GM23338 (cell line): ENCODE measurements at regions not wholly inside any gene's neighbourhood (a gene's known extent, or its start where the extent isn't known, plus 50 kb on each side); places are given as distances from the start of the nearest gene placed in this dataset.

ENCODE experiments used
- ATAC-seq: fragments of 200-7000 bp; cut with Tn5 transposase; 3 replicates; pipeline ENCODE4 v1.9.1; 2020
- DNase-seq: peaks from one replicate; pipeline ENCODE4 v3.0.0-alpha.2; 2015; ENCODE audit warnings: low spot score
- H2AFZ ChIP-seq: fragments of 200-600 bp; sonication (generic); 2 replicates; pipeline ENCODE4 v1.8.0; 2016; ENCODE audit warnings: antibody characterized with exemption, mild to moderate bottlenecking, moderate library complexity
- H3F3A ChIP-seq: fragments of 200-600 bp; sonication (generic); replicated peaks from 2 replicates; pipeline ENCODE4 v1.8.0; 2017; ENCODE audit warnings: antibody characterized with exemption, mixed run types, low read depth
- H3K27ac ChIP-seq: fragments of 200-600 bp; sonication (generic); 2 replicates; pipeline ENCODE4 v1.6.1; 2016; ENCODE audit warnings: low read depth
- H3K27me3 ChIP-seq: fragments of 200-600 bp; sonication (generic); 2 replicates; pipeline ENCODE4 v1.8.0; 2016; ENCODE audit warnings: mild to moderate bottlenecking, mixed run types, moderate library complexity; ENCODE audit not compliant: insufficient read depth
- H3K36me3 ChIP-seq: fragments of 200-600 bp; sonication (generic); 2 replicates; pipeline ENCODE4 v1.8.0; 2016; ENCODE audit warnings: mild to moderate bottlenecking; ENCODE audit not compliant: insufficient read depth
- H3K4me1 ChIP-seq: fragments of 200-600 bp; sonication (generic); 2 replicates; pipeline ENCODE4 v1.8.0; 2016; ENCODE audit warnings: mild to moderate bottlenecking, moderate library complexity; ENCODE audit not compliant: insufficient read depth
- H3K4me2 ChIP-seq: fragments of 200-600 bp; sonication (generic); 2 replicates; pipeline ENCODE4 v1.7.1; 2017; ENCODE audit warnings: mixed run types
- H3K4me3 ChIP-seq: fragments of 200-600 bp; sonication (generic); 2 replicates; pipeline ENCODE4 v1.6.1; 2016; ENCODE audit warnings: mixed run types
- H3K79me2 ChIP-seq: fragments of 200-600 bp; sonication (generic); replicated peaks from 2 replicates; pipeline ENCODE4 v1.8.0; 2017; ENCODE audit warnings: mild to moderate bottlenecking; ENCODE audit not compliant: insufficient read depth
- H3K9me2 ChIP-seq: fragments of 200-600 bp; sonication (generic); 2 replicates; pipeline ENCODE4 v1.8.0; 2017; ENCODE audit not compliant: insufficient read depth
- H4K20me1 ChIP-seq: fragments of 200-600 bp; sonication (generic); replicated peaks from 2 replicates; pipeline ENCODE4 v1.8.0; 2017; ENCODE audit warnings: mild to moderate bottlenecking; ENCODE audit not compliant: insufficient read depth
- H3K27ac Mint-ChIP-seq: 2 replicates; pipeline ENCODE4 v1.8.0; 2020; ENCODE audit warnings: inconsistent platforms, mild to moderate bottlenecking, moderate library complexity, mixed read lengths
- H3K27me3 Mint-ChIP-seq: 3 replicates; pipeline ENCODE4 v1.8.0; 2022; ENCODE audit warnings: low read depth, mild to moderate bottlenecking, moderate library complexity, mixed read lengths, inconsistent platforms; ENCODE audit not compliant: insufficient read depth, poor library complexity
- H3K36me3 Mint-ChIP-seq: 3 replicates; pipeline ENCODE4 v1.8.0; 2021; ENCODE audit warnings: low read depth, mild to moderate bottlenecking, inconsistent platforms, moderate library complexity, mixed read lengths
- H3K4me1 Mint-ChIP-seq: 3 replicates; pipeline ENCODE4 v1.8.0; 2020; ENCODE audit warnings: mild to moderate bottlenecking, inconsistent platforms, mixed read lengths
- H3K4me3 Mint-ChIP-seq: 3 replicates; pipeline ENCODE4 v1.8.0; 2021; ENCODE audit warnings: moderate library complexity, mild to moderate bottlenecking, inconsistent platforms, mixed read lengths
- H3K9me3 Mint-ChIP-seq: 3 replicates; pipeline ENCODE4 v1.8.0; 2020; ENCODE audit warnings: moderate library complexity, mild to moderate bottlenecking, inconsistent platforms, mixed read lengths
- EZH2 ChIP-seq: fragments of 200-600 bp; sonication (generic); IDR thresholded peaks from one replicate; pipeline ENCODE4 v1.8.0; 2017; ENCODE audit warnings: antibody characterized with exemption, mild to moderate bottlenecking, low read depth; ENCODE audit not compliant: unreplicated experiment
- JUNB ChIP-seq: IDR thresholded peaks from one replicate; pipeline ENCODE4 v1.6.1; 2016; ENCODE audit warnings: antibody characterized with exemption; ENCODE audit not compliant: unreplicated experiment
- NANOG ChIP-seq: IDR thresholded peaks from 2 replicates; pipeline ENCODE4 v1.6.1; 2016; ENCODE audit warnings: antibody characterized with exemption, borderline replicate concordance
- POLR2AphosphoS5 ChIP-seq: IDR thresholded peaks from 2 replicates; pipeline ENCODE4 v1.6.1; 2016; ENCODE audit warnings: antibody characterized with exemption, low read depth
- STAT1 ChIP-seq: IDR thresholded peaks from one replicate; pipeline ENCODE4 v1.6.1; 2016; ENCODE audit warnings: antibody characterized with exemption; ENCODE audit not compliant: unreplicated experiment
- ZNF114 ChIP-seq: fragments of 250-450 bp; sonication (Bioruptor Pico); IDR thresholded peaks from 2 replicates; pipeline ENCODE4 v1.5.0; 2020; ENCODE audit warnings: mild to moderate bottlenecking, moderate library complexity
- ZNF331 ChIP-seq: fragments of 250-450 bp; sonication (Bioruptor Pico); IDR thresholded peaks from 2 replicates; pipeline ENCODE4 v1.5.0; 2020; ENCODE audit warnings: low read depth, mild to moderate bottlenecking, moderate library complexity
- TF ChIP-seq, protein P1 (sequence below): IDR thresholded peaks from one replicate; pipeline ENCODE4 v1.6.1; 2018; ENCODE audit warnings: antibody characterized with exemption; ENCODE audit not compliant: unreplicated experiment
- TF ChIP-seq, protein P2 (sequence below): fragments of 250-450 bp; sonication (Bioruptor Pico); IDR thresholded peaks from 2 replicates; pipeline ENCODE4 v1.5.0; 2020; ENCODE audit warnings: mild to moderate bottlenecking, moderate library complexity

DNA sequence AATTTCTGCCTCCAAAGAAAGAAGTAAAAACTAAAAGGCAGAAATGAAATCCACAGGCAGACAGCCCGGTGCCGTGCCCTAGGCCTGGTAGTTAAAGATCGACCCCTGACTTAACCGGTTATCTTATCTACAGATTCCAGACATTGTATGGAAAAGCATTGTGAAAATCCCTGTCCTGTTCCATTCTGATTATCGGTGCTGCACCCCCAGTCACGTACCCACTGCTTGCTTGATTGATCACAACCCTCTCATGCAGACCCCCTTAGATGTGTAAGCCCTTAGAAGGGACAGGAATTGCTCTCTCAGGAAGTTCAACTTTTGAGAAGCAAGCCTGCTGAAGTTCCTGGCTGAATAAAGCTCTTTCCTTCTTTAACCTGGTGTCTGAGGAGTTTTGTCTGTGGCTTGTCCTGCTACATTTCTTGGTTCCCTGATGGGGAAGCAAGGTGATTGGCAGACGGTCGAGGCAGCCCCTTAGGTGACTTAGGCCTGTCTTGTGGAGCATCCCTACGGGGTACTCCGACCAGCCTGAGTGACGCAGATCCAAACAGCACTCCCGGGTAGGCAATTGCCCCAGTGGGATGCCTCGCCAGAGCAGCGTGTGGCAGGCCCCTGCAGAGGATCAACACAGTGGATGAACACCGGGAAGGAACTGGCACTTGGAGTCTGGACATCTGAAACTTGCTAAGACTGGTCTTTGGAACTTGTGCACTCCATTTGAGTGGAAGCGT lies 111.2 kb upstream of the PPM1J start:
- Histone ChIP-seq H4K20me1 (no peaks in the 10 kb centered on the region), H3K4me3 (no peak overlapping the region), H3K9me2 (peaks cover 7% of the 10 kb centered on the region), H3K36me3 (0 out of 2 replicates have a peak, but pooled peaks cover 3% of the 10 kb centered on the region), H3F3A (peaks cover 7% of the 10 kb centered on the region; the same call in 1 of the 2 replicates), H3K4me2 (peak overlapping the region; percentile 72), H3K27ac (peak overlapping the region; percentile 97), H3K79me2 (peaks cover 20% of the 10 kb centered on the region), H2AFZ (no peak overlapping the region), H3K4me1 (peaks cover 49% of the 10 kb centered on the region), H3K27me3 (no peaks in the 10 kb centered on the region)
- Mint-ChIP-seq H3K9me3 (peaks cover 23% of the 10 kb centered on the region), H3K36me3 (peaks cover 24% of the 10 kb centered on the region), H3K4me3 (no peak overlapping the region; the same call in 2 of the 3 replicates), H3K4me1 (peaks cover 47% of the 10 kb centered on the region), H3K27me3 (peaks cover 9% of the 10 kb centered on the region), H3K27ac (peak overlapping the region; percentile 68; the same call in 1 of the 2 replicates)
- ATAC-seq (peak; percentile 58), DNase-seq (no peak)
- no peak for TF ChIP-seq ZNF331 (CRISPR knock-in tag)
- TF ChIP-seq STAT1 = no peak
- no peak for TF ChIP-seq POLR2AphosphoS5
- TF ChIP-seq ZNF114 (CRISPR knock-in tag) = no peak
- no peak for TF ChIP-seq EZH2
- TF ChIP-seq, protein P1, sequence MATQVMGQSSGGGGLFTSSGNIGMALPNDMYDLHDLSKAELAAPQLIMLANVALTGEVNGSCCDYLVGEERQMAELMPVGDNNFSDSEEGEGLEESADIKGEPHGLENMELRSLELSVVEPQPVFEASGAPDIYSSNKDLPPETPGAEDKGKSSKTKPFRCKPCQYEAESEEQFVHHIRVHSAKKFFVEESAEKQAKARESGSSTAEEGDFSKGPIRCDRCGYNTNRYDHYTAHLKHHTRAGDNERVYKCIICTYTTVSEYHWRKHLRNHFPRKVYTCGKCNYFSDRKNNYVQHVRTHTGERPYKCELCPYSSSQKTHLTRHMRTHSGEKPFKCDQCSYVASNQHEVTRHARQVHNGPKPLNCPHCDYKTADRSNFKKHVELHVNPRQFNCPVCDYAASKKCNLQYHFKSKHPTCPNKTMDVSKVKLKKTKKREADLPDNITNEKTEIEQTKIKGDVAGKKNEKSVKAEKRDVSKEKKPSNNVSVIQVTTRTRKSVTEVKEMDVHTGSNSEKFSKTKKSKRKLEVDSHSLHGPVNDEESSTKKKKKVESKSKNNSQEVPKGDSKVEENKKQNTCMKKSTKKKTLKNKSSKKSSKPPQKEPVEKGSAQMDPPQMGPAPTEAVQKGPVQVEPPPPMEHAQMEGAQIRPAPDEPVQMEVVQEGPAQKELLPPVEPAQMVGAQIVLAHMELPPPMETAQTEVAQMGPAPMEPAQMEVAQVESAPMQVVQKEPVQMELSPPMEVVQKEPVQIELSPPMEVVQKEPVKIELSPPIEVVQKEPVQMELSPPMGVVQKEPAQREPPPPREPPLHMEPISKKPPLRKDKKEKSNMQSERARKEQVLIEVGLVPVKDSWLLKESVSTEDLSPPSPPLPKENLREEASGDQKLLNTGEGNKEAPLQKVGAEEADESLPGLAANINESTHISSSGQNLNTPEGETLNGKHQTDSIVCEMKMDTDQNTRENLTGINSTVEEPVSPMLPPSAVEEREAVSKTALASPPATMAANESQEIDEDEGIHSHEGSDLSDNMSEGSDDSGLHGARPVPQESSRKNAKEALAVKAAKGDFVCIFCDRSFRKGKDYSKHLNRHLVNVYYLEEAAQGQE = no peak
- TF ChIP-seq JUNB = no peak
- TF ChIP-seq NANOG = no peak
- TF ChIP-seq, protein P2, sequence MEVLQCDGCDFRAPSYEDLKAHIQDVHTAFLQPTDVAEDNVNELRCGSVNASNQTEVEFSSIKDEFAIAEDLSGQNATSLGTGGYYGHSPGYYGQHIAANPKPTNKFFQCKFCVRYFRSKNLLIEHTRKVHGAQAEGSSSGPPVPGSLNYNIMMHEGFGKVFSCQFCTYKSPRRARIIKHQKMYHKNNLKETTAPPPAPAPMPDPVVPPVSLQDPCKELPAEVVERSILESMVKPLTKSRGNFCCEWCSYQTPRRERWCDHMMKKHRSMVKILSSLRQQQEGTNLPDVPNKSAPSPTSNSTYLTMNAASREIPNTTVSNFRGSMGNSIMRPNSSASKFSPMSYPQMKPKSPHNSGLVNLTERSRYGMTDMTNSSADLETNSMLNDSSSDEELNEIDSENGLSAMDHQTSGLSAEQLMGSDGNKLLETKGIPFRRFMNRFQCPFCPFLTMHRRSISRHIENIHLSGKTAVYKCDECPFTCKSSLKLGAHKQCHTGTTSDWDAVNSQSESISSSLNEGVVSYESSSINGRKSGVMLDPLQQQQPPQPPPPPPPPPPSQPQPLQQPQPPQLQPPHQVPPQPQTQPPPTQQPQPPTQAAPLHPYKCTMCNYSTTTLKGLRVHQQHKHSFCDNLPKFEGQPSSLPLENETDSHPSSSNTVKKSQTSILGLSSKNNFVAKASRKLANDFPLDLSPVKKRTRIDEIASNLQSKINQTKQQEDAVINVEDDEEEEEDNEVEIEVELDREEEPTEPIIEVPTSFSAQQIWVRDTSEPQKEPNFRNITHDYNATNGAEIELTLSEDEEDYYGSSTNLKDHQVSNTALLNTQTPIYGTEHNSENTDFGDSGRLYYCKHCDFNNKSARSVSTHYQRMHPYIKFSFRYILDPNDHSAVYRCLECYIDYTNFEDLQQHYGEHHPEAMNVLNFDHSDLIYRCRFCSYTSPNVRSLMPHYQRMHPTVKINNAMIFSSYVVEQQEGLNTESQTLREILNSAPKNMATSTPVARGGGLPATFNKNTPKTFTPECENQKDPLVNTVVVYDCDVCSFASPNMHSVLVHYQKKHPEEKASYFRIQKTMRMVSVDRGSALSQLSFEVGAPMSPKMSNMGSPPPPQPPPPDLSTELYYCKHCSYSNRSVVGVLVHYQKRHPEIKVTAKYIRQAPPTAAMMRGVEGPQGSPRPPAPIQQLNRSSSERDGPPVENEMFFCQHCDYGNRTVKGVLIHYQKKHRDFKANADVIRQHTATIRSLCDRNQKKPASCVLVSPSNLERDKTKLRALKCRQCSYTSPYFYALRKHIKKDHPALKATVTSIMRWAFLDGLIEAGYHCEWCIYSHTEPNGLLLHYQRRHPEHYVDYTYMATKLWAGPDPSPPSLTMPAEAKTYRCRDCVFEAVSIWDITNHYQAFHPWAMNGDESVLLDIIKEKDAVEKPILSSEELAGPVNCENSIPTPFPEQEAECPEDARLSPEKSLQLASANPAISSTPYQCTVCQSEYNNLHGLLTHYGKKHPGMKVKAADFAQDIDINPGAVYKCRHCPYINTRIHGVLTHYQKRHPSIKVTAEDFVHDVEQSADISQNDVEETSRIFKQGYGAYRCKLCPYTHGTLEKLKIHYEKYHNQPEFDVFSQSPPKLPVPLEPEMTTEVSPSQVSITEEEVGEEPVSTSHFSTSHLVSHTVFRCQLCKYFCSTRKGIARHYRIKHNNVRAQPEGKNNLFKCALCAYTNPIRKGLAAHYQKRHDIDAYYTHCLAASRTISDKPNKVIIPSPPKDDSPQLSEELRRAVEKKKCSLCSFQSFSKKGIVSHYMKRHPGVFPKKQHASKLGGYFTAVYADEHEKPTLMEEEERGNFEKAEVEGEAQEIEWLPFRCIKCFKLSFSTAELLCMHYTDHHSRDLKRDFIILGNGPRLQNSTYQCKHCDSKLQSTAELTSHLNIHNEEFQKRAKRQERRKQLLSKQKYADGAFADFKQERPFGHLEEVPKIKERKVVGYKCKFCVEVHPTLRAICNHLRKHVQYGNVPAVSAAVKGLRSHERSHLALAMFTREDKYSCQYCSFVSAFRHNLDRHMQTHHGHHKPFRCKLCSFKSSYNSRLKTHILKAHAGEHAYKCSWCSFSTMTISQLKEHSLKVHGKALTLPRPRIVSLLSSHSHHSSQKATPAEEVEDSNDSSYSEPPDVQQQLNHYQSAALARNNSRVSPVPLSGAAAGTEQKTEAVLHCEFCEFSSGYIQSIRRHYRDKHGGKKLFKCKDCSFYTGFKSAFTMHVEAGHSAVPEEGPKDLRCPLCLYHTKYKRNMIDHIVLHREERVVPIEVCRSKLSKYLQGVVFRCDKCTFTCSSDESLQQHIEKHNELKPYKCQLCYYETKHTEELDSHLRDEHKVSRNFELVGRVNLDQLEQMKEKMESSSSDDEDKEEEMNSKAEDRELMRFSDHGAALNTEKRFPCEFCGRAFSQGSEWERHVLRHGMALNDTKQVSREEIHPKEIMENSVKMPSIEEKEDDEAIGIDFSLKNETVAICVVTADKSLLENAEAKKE (CRISPR knock-in tag) = no peak
